Right lobe of liver (tissue), 4 donors: ENCODE measurements at regions not wholly inside any gene's neighbourhood (a gene's known extent, or its start where the extent isn't known, plus 50 kb on each side); places are given as distances from the start of the nearest gene placed in this dataset.

Experiments
- CTCF ChIP-seq, 4 donors: fragments of 200-600 bp in 3 of 4; fragments of 450-650 bp in 1 of 4; IDR thresholded peaks; one replicate each; pipeline versions ENCODE4 v1.5.1 to v1.8.0; 2016 to 2022; ENCODE audit warnings: antibody characterized with exemption in 4 of 4, mild to moderate bottlenecking in 2 of 4
- POLR2A ChIP-seq: fragments of 450-650 bp; IDR thresholded peaks from one replicate; pipeline ENCODE4 v1.6.1; 2017; ENCODE audit warnings: antibody characterized with exemption, mild to moderate bottlenecking
- donor health status: DM: no; HTN: no; CAD: no.
- donor health status: DM: no; HTN: no; CAD: no.
- donor health status: DM: no; HTN: yes; CAD: no.

- no peak for TF ChIP-seq POLR2A
- TF ChIP-seq CTCF (IDR thresholded peaks at IDR 0.05), result no peak
These were observed 165.5 kb upstream of the HAAO start for GRCh38 chr2:42957861-42958301.
